H1 (cell line): ENCODE measurements at regions not wholly inside any gene's neighbourhood (a gene's known extent, or its start where the extent isn't known, plus 50 kb on each side); places are given as distances from the start of the nearest gene placed in this dataset.

Experiments used
- BCL11A ChIP-seq, 2 experiments: IDR thresholded peaks; one replicate each; pipeline ENCODE4 v1.6.1; 2011; ENCODE audit warnings: low read depth in 2 of 2, low read length in 2 of 2, mild to moderate bottlenecking in 2 of 2
- CHD2 ChIP-seq: IDR thresholded peaks from 2 replicates; pipeline ENCODE4 v1.6.1; 2012; ENCODE audit warnings: low read length, improper control_type of control experiment
- CHD7 ChIP-seq: fragments of 300-600 bp; sonication (generic); IDR thresholded peaks from 2 replicates; pipeline ENCODE4 v1.7.1; 2012; ENCODE audit warnings: low read length, moderate library complexity, mild to moderate bottlenecking, inconsistent platforms; ENCODE audit not compliant: insufficient replicate concordance
- POLR2AphosphoS5 ChIP-seq: IDR thresholded peaks from 2 replicates; pipeline ENCODE4 v1.6.1; 2011; ENCODE audit warnings: low read depth, low read length
- USF2 ChIP-seq: IDR thresholded peaks from 2 replicates; pipeline ENCODE4 v1.6.1; 2011; ENCODE audit warnings: low read length, improper control_type of control experiment

GRCh38 chr6:108788416-108788815 lies 59.8 kb upstream of the ARMC2 start (continued):
- TF ChIP-seq CHD7 (no peak), BCL11A (IDR thresholded peaks at IDR 0.05; ENCODE audit: low read depth in 2 of 2, low read length in 2 of 2) (no peak), CHD2 (no peak), USF2 (no peak), POLR2AphosphoS5 (no peak)
